AML-193 (cell line): ENCODE measurements at regions not wholly inside any gene's neighbourhood (a gene's known extent, or its start where the extent isn't known, plus 50 kb on each side); places are given as distances from the start of the nearest gene placed in this dataset.
"Not testable (repeated sequence)": the region's sequence is repeated elsewhere in the genome, so short reads cannot be mapped to it uniquely, and the experiment has no call there.

Source experiments
- DNase-seq, 2 experiments: peaks; one replicate each; lab custom pipeline; 2025; lab: John Stamatoyannopoulos, UW

DNA sequence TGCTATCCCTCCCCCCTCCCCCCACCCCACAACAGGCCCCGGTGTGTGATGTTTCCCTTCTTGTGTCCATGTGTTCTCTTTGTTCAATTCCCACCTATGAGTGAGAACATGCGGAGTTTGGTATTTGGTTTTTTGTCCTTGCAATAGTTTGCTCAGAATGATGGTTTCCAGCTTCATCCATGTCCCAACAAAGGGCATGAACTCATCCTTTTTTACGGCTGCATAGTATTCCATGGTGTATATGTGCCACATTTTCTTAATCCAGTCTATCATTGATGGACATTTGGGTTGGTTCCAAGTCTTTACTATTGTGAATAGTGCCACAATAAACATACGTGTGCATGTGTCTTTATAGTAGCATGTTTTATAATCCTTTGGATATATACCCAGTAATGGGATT lies 98.3 kb upstream of the DPH5 start:
- not testable (repeated sequence) for DNase-seq

DNA sequence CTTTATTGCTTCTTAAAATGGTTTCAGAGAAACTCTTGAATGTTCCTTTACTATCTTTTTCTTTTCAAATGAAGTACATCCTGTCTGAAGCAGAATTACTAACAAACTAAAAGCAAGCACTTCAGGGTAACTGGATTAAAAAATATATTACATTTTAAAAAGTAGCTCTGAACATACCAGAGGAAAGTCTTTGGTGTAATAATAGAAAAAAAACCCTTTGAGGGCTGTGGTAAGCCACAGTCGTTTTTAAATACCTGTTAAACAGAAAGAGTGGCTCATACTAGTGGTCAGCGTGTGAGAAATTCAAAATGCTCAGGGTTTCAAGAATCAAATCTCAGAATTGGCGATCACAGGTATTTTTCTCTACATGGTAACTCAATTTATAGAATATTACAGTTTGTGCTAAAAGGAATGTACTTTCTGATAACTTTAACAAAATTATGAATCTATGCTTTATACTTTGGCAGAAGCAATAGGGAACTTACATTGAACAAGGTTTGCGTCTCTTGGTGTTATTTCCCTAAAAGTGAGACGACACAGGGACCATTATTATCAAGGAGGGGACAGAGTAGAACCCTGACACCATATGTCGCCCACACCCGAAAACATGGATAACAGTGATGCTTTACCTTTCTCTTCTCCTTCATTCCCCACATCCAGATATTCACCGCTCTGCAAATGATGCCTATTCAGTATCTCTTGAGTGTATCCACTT lies 97.0 kb upstream of the DPH5 start:
- DNase-seq: no peak

DNA sequence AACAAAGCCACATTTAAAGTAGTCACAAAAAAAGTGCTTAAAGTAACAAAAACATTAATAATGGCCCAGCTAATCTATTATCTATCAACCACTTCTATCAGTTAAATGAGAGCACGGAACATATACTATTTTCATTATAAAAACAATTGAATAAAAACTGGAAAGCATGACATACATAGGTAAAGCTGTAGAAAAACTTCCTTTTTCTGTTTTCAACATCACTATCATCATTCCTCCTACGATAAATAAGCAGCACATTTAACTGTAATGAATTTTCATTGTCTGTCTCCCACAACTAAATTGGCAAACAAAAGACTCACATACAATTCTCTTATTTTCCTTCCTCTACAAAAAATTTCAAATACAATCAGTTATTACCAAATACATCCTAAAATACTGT lies 96.4 kb upstream of the DPH5 start:
- DNase-seq: no peak

DNA sequence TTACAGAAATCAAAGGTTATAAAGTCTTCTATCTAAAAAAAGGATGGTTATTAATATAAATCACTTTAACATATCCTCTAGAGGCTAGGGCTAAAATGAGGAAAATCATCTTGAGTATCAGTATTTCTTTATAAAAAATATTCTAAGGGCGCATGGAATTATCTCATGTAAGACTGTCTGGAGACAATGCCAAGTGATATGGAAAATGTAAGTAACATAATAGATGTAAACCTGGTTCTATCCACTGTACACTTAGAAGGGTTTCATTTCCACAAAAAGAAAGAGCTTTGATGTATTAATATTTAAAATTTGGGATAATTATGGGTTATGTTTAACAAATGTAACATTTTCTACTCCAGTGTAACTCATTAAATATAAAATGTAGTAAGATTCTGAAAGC lies 95.9 kb upstream of the DPH5 start:
- no peak for DNase-seq

DNA sequence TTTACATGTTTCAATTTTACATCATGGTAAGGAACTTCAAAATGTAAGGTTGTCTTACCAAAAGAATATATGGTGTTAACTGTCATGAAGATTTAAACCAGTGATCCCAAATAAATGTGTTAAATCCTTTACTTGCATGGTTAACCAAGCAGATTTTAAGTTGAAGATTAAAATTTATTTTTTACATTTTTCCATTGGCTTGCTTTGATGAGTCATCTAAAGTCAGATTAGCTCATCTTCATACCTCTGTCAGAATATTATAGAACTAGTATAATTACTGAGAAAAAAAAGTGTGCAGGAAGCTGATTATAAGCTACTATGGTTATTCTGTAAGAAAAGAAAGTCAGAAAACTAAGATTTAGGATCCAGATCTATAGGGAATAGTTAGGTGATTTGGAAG lies 95.3 kb upstream of the DPH5 start:
- no peak for DNase-seq

DNA sequence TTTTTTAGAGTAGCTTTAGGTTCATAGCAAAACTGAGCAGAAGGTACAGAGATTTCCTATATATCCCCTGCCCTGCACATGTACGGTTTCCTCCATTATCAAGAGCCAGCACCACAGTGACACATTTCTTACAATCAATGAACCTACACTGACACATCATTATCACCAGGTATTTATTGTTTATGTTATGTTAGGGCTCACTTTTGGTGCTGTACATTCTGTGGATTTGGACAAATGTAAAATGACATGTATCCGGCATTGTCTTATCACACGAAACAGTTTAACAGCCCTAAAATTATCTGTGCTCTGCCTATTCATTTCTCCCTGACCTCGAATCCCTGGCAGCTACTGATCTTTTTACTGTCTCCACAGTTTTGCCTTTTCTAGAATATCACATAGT lies 93.7 kb upstream of the DPH5 start:
- DNase-seq: no peak

DNA sequence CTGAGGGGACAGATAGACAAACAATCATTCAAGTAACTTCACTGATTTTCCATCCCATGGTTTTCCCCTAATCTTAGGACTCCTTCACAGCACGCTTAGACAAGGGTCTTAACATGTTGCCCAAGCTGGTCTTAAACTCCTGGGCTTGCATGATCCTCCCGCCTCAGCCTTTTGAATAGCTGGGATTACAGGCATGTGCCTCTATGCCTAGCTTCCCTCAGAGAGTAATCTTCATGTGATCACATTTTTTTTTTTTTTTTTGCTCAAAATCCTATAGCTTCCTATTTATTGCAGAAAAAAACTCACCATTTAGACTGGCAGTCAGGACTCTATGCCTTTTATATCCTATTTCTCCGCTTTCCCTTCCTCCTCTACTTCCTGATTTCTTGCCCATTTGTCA lies 90.4 kb upstream of the DPH5 start:
- DNase-seq: no peak

DNA sequence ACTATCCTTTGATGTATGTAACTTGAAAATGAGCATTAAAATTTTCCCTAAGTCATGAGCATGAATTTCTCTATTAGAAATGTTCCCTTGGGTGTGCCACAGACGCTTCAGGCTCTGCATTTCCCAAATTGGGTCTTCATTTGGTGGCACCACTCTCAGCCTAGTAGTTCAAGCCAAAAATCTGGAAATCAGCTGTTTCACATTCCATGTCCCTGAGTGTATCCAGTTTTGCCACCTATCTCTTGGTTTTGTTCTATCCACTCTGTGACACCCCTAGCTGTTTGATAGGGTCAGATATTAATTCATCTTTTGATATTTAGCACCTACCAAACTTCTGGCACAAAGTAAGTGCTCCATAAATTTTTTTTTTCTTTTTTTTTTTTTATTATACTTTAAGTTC lies 89.5 kb upstream of the DPH5 start:
- DNase-seq: no peak

DNA sequence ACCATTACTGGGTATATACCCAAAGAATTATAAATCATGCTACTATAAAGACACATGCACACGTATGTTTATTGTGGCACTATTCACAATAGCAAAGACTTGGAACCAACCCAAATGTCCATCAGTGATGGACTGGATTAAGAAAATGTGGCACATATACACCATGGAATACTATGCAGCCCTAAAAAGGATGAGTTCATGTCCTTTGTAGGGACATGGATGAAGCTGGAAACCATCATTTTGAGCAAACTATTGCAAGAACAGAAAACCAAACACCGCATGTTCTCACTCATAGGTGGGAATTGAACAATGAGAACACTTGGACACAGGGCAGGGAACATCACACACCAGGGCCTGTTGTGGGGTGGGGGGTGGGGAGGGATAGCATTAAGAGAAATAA lies 88.5 kb upstream of the DPH5 start:
- DNase-seq: not testable (repeated sequence)

DNA sequence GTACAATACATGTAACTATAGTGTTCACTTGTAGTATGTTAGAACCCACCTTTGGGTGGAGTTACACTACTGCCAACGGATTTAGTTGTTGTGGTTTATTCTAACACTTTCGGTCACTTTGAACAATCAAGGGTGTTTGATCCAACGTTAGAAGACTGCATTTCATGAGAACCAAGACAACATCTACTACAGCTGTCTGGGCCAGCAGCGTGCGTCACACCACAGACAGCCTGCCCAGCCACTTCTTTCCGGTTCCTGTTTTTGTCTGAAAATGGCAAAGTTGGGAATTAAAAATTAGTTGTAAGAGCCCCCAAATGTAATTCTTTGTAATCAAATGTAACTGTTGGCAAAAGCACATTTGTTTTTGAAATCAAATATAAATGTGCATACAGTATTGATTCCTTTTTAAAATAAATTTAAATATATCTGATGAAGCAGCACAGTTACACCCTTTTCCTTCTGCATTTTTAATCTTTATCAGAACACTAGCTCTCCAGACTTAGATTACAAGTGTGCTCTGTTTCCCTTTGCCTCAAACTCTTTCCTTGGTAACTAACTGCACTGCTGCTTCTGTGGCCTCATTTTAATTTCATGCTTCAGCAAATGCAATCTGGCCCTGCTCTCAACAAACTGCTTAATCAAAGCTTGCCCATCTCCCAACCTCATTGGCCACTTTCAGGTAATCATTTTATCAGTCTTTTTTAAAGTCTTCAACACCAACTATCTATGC lies 86.6 kb upstream of the DPH5 start:
- peak; percentile 57 to 73 for DNase-seq

DNA sequence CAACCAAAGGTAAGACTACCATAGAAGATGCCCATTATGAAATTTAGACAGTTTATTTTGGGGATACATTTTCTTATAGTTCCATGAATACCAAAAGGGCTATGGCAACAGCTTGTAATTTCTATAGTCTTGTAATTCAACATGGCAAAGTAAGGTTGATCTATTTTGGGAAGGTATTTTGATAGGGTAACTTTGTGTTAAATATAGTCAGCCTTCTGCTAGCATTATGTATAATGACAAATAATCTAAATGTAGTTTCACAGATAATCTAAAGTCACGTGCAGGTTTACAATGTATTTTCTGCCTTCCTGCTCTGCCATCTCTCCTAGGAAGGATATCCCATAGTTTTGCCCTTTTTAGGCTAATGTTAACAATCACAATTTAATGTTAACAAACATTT lies 85.9 kb upstream of the DPH5 start:
- DNase-seq: no peak

DNA sequence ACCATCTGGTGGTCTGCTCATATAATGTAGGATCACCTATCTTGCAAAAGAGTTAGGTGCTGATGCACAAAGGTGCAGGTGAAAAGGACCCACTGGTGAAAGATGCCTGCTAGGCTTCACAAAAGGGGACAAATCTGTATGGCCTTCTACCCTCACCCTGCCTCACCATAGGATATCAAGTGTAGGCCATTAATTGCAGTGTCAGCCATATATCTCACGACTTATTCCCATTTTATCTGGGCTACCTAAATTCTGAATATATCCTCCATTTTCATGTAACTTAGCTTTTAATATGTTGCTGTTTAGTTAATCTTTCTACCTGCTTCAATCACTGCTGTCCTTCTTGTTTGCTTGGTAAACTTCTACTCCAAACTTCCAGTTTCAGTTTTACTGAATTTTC lies 84.2 kb upstream of the DPH5 start:
- DNase-seq: no peak

DNA sequence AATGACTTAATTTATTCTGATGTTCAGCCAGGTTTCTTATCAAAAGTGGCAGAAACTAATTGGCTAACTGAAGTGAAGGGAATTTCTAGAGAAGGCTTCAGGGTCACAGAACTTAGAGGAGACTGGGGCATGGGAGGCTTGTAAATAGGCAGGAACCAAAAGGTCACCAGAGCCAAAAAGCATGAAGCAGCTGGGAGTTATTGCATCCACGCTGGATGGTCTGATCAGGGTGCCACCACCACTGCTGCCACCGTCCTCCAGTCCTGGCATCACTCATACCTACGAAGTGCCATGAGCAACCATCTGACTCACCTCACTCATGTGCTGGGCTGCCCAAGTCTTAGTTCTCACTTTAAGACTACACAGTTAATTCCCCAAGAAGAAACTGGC lies 82.5 kb upstream of the DPH5 start:
- DNase-seq: no peak

DNA sequence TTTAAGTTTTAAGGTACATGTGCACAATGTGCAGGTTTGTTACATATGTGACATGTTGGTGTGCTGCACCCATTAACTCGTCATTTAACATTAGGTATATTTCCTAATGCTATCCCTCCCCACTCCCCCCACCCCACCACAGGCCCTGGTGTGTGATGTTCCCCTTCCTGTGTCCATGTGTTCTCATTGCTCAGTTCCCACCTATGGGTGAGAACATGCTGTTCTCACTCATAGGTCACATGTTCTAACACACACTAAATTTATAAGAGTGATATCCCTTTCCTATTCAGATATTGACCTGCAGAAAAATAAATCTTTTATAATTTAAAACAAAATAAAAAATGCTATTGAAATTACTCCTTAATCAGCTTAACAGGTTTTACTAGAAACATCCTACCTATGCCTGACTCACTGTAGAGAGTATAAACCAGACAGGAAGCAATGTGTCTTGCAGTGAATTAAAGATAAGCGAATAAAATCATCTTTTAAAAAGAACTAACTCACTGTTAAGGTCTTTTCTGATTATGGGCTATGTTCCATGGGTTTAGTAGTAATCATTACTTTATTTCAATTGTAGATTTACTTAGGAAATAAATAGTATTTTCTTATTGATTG lies 82.0 kb upstream of the DPH5 start:
- DNase-seq: no peak

DNA sequence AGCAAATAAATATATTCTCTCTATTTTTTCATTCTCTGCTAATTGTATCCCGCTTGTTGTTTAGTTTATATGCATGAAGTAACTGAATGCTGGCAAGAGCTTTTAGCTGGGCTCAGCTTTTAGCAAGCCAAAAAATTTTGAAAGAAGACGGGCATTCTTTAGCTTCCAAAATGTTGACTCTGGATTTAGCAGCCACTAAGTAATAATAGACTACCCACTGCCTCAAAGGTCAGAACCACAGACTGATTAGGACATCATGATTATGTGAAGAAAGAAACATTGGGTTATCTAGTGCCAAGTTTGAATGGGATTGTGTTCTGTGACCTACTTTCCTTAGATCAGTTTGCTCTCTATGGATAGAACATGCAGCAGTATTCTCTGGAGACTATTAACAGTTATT lies 80.3 kb upstream of the DPH5 start:
- no peak for DNase-seq

DNA sequence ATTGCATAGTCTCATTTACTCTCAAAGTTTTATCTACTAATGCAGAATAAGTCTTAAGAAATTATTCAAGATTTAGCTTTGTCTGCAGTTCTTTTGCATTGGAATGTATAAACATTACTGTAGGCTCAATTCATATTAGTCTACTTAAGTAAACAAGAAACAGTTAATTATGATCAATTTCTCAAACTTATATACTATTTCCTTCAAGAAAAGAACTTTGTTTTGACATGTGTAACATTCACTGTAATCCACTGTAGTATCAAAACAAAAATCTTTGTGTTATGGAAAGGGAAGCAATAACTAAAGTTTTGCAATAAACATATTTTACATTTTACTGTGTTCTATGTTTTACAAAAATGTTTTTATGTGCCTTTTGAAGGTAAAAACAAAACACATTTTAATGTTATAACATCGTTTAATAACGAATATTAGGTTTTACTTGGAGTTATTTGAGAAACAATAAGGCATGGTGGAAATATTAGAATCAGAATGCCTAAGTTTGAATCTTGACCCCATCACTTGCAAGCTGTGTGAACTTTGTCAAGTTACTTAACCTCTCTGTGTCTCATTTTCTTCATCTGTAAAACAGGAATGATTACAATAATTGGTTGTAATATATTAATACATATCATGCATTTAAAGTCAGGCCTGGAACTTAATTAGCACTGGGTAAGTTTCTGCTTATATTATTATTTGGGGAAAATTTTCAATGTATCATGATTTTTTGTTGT lies 77.0 kb upstream of the DPH5 start:
- DNase-seq: no peak

DNA sequence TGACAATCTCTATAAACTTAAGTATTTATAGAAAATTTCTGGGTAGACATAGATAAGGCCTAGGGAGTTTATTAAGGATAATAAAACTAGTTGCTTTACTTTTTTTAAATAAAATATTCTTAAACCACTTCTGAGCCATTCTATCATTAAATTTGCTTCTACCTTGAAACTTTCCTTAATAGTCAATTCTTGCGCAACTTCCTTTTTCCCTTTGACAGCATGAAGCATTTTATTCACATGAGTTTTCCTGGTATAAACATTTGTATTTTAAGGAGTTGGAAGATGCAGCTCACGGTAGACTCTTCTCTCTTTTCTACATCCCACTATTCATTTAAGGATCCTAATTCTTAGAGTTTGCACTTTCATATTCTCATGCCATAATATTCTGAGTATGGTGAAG lies 75.8 kb upstream of the DPH5 start:
- DNase-seq: no peak

DNA sequence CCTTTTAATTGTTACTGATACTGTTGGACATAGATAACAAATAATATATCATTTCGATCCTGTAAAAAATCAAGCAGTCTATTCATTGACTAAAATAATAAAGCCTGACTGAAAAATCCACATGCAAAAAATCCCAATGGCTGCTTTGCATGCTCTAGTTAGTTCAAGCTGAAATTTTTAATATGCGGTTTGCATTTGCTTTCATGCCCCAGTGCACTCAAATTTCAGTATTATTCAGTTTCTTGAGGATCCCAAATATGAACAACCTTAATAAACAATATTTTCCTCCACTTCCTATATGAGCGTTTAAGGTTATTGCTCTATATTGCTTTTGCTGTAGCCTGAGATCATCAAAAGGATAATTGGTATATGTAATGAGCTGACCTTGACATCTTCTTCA lies 75.1 kb upstream of the DPH5 start:
- DNase-seq: no peak

DNA sequence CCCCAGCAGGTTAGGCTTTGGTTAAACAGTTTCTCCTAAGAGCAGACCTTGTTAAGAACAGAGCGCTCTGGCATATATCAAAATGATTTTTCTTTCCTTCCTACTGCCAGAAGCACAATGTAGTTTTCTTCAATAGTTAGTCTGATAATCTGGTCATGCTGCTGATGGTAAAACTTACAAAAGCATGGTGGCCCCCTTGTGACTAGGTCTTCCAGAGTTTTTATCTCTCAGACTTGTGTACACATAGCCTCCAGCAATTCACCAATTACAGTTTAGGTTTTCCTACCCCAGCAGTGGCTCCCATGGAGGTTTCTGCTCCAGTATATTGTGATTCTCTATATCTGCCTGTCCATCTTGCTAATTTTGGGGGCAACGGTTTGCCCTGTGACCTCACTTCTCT lies 73.3 kb upstream of the DPH5 start:
- no peak for DNase-seq

DNA sequence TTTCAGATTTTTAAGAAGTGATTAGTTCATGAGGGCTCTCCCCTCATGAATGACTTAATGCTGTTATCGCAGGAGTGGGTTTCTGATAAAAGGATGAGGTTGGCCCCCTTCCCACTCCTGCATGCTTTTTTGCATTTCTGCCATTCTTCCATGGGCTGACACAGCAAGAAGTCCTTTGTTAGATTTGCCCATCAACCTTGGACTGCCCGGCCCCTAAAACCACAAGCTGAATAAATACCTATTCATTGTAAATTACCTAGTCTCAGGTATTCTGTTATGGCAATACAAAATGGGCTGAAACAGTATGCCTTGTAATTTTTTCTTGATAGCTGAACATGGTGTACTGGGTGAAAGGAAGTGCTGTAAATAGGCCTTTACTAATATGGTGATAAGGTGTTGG lies 72.7 kb upstream of the DPH5 start:
- no peak for DNase-seq

DNA sequence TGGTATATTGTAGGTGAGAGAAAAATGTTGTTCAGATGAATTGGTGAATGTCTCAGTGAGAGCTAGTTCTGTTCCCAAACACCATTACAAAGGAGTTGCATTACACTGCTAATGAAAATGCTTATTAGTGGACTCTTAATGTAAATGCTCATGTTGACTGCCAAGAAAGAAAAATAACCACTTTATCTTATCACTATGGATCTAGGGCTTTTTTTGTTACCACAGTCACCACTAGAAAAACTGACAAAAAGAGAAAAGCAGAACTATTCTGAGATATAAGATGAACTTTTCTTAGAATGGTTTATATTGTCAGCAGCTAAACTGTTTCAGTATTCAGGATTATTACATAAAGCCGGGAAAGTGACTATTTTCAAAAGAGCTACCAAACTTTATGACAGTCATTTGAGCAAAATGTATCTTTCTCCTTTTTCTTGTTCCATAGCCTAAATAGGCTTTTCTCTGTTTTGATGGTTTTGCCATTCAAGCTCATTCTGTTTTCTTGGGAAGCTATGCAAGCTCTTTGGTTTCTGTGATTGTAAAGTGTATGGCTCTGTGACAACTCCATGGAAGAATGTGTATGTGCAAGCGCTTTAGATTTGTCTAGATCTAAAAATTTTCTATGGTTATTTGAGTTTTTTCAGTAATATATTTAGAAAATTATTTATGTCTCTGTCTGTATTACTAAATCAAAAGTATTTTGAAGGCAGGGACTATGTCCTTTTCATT lies 64.2 kb upstream of the DPH5 start:
- peak in 1 of 2 experiments; percentile 1 for DNase-seq

DNA sequence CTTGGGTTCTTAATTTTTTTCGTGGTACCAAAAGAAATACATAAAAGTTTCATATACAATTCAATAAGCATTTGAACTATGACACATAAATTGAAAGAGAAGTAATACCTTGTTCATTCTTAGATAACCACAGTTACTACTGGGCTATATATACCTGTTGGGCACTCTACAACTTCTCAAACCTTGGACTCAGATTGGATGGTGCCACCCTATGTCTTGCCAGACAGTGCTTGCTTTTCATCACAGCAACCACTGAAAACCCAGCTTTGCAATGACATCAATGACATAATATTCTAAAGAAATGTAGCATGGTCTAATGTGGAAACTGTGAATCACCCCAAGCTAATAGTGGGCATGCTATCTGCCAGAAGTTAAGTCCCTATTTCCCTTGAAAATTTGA lies 62.8 kb upstream of the DPH5 start:
- no peak for DNase-seq
